ENCODE measurements at regions not wholly inside any gene's neighbourhood (a gene's known extent, or its start where the extent isn't known, plus 50 kb on each side); places are given as distances from the start of the nearest gene placed in this dataset.

- intact Hi-C loops (cut with DNase I; ENCODE audit: low total_unique reads), result no loop called here
- Histone ChIP-seq H3K4me1 (no peaks in the 10 kb centered on the region), H3K36me3 (ENCODE audit: low read depth, missing control alignments) (no peaks in the 10 kb centered on the region), H3K27ac (no peak overlapping the region), H3K4me3 (no peak overlapping the region), H3K9me3 (no peaks in the 10 kb centered on the region), H3K27me3 (no peaks in the 10 kb centered on the region)
- no peak for DNase-seq
- TF ChIP-seq CTCF (IDR thresholded peaks at IDR 0.05) (no peak), POLR2A (IDR thresholded peaks at IDR 0.05) (no peak)
- WGBS, 2 donors, result 89 to 96% methylated on average over 1 of the region's 1 CpG
Measured at GRCh38 chr18:39523281-39523680, 1957.7 kb upstream of the CELF4 start.

- TF ChIP-seq POLR2A (IDR thresholded peaks at IDR 0.05), result no peak
- no peak for TF ChIP-seq CTCF (IDR thresholded peaks at IDR 0.05)
- H3K9me3 ChIP-seq, result no peaks in the 10 kb centered on the region
- no peak overlapping the region for H3K27ac ChIP-seq
- no peak overlapping the region for H3K4me3 ChIP-seq
- H3K36me3 ChIP-seq (ENCODE audit: low read depth, missing control alignments), result no peaks in the 10 kb centered on the region
- intact Hi-C loops (cut with DNase I; ENCODE audit: low total_unique reads), result no loop called here
- H3K27me3 ChIP-seq, result no peaks in the 10 kb centered on the region
- DNase-seq, result no peak
- no peaks in the 10 kb centered on the region for H3K4me1 ChIP-seq
Measured at GRCh38 chr18:39521164-39521563, 1955.6 kb upstream of the CELF4 start.

GRCh38 chr18:39519741-39520140 lies 1954.1 kb upstream of the CELF4 start:
- no peaks in the 10 kb centered on the region for H3K27me3 ChIP-seq
- intact Hi-C loops (cut with DNase I; ENCODE audit: low total_unique reads), result no loop called here
- H3K27ac ChIP-seq, result no peak overlapping the region
- no peaks in the 10 kb centered on the region for H3K9me3 ChIP-seq
- no peaks in the 10 kb centered on the region for H3K36me3 ChIP-seq (ENCODE audit: low read depth, missing control alignments)
- H3K4me3 ChIP-seq, result no peak overlapping the region
- H3K4me1 ChIP-seq, result no peaks in the 10 kb centered on the region
- 87 to 91% methylated on average over 2 of the region's 2 CpGs for WGBS, 2 donors
- no peak for DNase-seq
- TF ChIP-seq POLR2A (IDR thresholded peaks at IDR 0.05) (no peak), CTCF (IDR thresholded peaks at IDR 0.05) (no peak)

GRCh38 chr18:39515299-39515698 lies 1949.7 kb upstream of the CELF4 start:
- no peaks in the 10 kb centered on the region for H3K4me1 ChIP-seq
- no peak for DNase-seq
- no peaks in the 10 kb centered on the region for H3K9me3 ChIP-seq
- intact Hi-C loops (cut with DNase I; ENCODE audit: low total_unique reads), result no loop called here
- H3K27ac ChIP-seq, result no peak overlapping the region
- TF ChIP-seq CTCF (IDR thresholded peaks at IDR 0.05), result no peak
- H3K27me3 ChIP-seq, result no peaks in the 10 kb centered on the region
- WGBS, 2 donors, result 88 to 97% methylated on average over 3 of the region's 3 CpGs
- no peaks in the 10 kb centered on the region for H3K36me3 ChIP-seq (ENCODE audit: low read depth, missing control alignments)
- no peak overlapping the region for H3K4me3 ChIP-seq

GRCh38 chr18:39513186-39513585 lies 1947.6 kb upstream of the CELF4 start:
- no peak for DNase-seq
- Histone ChIP-seq H3K4me1 (no peaks in the 10 kb centered on the region), H3K4me3 (no peak overlapping the region), H3K27ac (no peak overlapping the region), H3K36me3 (ENCODE audit: low read depth, missing control alignments) (no peaks in the 10 kb centered on the region), H3K9me3 (no peaks in the 10 kb centered on the region), H3K27me3 (no peaks in the 10 kb centered on the region)
- 66 to 72% methylated on average over 3 of the region's 3 CpGs for WGBS, 2 donors
- intact Hi-C loops (cut with DNase I; ENCODE audit: low total_unique reads), result no loop called here
- TF ChIP-seq CTCF (IDR thresholded peaks at IDR 0.05) (no peak), POLR2A (IDR thresholded peaks at IDR 0.05) (no peak)

Measured in testis (tissue), 2 donors.